ENCODE measurements at regions not wholly inside any gene's neighbourhood (a gene's known extent, or its start where the extent isn't known, plus 50 kb on each side); places are given as distances from the start of the nearest gene placed in this dataset.
"Not testable (repeated sequence)": the region's sequence is repeated elsewhere in the genome, so short reads cannot be mapped to it uniquely, and the experiment has no call there.

GRCh38 chr17:13833921-13834320, 232.2 kb upstream of the HS3ST3A1 start:
- H3K27me3 Mint-ChIP-seq: peaks cover 0 to 2% of the 10 kb centered on the region in 2 donors
- no peak overlapping the region for H3K4me3 ChIP-seq (ENCODE audit: low read length)
- POLR2A ChIA-PET: no interaction called here
- H3K36me3 Mint-ChIP-seq: peaks cover 0 to 10% (median 4%) of the 10 kb centered on the region in 3 donors
- no peak overlapping the region for H3K4me3 Mint-ChIP-seq
- H3K9me3 ChIP-seq (ENCODE audit: low read length): no peaks in the 10 kb centered on the region
- H3K4me1 Mint-ChIP-seq: no peaks in the 10 kb centered on the region
- CTCF ChIA-PET: no interaction called here
- H3K27me3 ChIP-seq (ENCODE audit: insufficient read depth, low read length, poor library complexity, severe bottlenecking): no peaks in the 10 kb centered on the region
- H3K9me3 Mint-ChIP-seq: no peaks in the 10 kb centered on the region
- no peak overlapping the region for H3K27ac ChIP-seq (ENCODE audit: low read depth, low read length)
- no peak for DNase-seq
- no peak overlapping the region for H3K27ac Mint-ChIP-seq
- H3K4me1 ChIP-seq (ENCODE audit: insufficient read depth, low read length): no peaks in the 10 kb centered on the region
- no peaks in the 10 kb centered on the region for H3K36me3 ChIP-seq (ENCODE audit: insufficient read depth, low read length)

DNA sequence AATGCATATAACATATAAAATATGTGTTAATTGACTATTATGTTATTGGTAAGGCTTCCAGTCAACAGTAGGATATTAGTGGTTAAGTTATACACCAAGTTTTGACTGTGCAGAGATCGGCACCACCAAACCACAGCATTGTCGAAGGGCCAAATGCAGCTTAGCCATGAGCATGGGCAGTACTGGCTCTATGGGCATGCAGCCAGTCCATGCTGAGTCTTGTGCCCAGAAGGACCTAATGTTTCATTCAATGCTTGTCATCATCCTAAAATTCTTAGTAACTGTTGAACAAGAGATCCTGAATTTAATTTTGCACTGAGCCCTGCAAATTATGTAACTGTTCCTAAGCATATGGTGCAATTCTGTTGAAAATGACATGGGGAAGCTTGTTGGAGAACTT, 233.4 kb upstream of the HS3ST3A1 start:
- no peaks in the 10 kb centered on the region for H3K4me1 ChIP-seq (ENCODE audit: insufficient read depth, low read length)
- H3K4me1 Mint-ChIP-seq: no peaks in the 10 kb centered on the region
- POLR2A ChIA-PET: no interaction called here
- H3K9me3 Mint-ChIP-seq: no peaks in the 10 kb centered on the region
- no peak overlapping the region for H3K4me3 ChIP-seq (ENCODE audit: low read length)
- CTCF ChIA-PET: no interaction called here
- H3K4me3 Mint-ChIP-seq: no peak overlapping the region
- H3K36me3 ChIP-seq (ENCODE audit: insufficient read depth, low read length): no peaks in the 10 kb centered on the region
- H3K9me3 ChIP-seq (ENCODE audit: low read length): no peaks in the 10 kb centered on the region
- H3K36me3 Mint-ChIP-seq: peaks cover 0 to 10% (median 4%) of the 10 kb centered on the region in 3 donors
- peaks cover 0 to 2% of the 10 kb centered on the region in 2 donors for H3K27me3 Mint-ChIP-seq
- no peaks in the 10 kb centered on the region for H3K27me3 ChIP-seq (ENCODE audit: insufficient read depth, low read length, poor library complexity, severe bottlenecking)
- H3K27ac ChIP-seq (ENCODE audit: low read depth, low read length): no peak overlapping the region
- DNase-seq: no peak
- no peak overlapping the region for H3K27ac Mint-ChIP-seq

DNA sequence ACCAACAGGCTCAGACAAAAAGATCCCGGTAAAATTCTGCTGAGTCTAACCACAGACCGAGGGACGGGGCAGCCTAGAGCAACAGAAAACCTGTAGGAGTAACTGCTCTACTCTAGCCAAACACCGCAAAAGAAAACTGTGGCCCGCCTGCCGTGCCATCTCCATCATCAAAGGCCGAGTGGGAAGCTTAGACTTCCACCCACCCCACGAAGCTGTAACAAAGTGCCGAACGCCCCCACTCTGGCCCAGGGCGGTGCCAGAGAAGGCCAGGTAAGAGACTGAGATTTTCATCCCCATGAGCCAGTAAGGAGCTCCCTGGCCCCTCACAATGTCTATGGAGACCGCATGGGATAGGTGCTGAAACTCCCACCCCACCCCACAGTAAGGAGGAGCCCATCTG, 231.9 kb upstream of the COX10 start:
- no peak overlapping the region for H3K27ac Mint-ChIP-seq
- H3K4me1 Mint-ChIP-seq: no peaks in the 10 kb centered on the region
- H3K4me3 Mint-ChIP-seq: no peak overlapping the region
- no peak overlapping the region for H3K27ac ChIP-seq (ENCODE audit: low read depth, low read length)
- no peak overlapping the region for H3K4me3 ChIP-seq (ENCODE audit: low read length)
- CTCF ChIA-PET: no interaction called here
- POLR2A ChIA-PET: no interaction called here
- H3K9me3 Mint-ChIP-seq: no peaks in the 10 kb centered on the region
- DNase-seq: no peak
- no peaks in the 10 kb centered on the region for H3K9me3 ChIP-seq (ENCODE audit: low read length)
- H3K36me3 Mint-ChIP-seq: peaks cover 0 to 4% (median 1%) of the 10 kb centered on the region in 3 donors
- no peaks in the 10 kb centered on the region for H3K36me3 ChIP-seq (ENCODE audit: insufficient read depth, low read length)
- no peaks in the 10 kb centered on the region for H3K27me3 Mint-ChIP-seq
- no peaks in the 10 kb centered on the region for H3K4me1 ChIP-seq (ENCODE audit: insufficient read depth, low read length)
- H3K27me3 ChIP-seq (ENCODE audit: insufficient read depth, low read length, poor library complexity, severe bottlenecking): no peaks in the 10 kb centered on the region

GRCh38 chr17:13840254-13840653, 229.1 kb upstream of the COX10 start:
- H3K27ac Mint-ChIP-seq: no peak overlapping the region
- Histone ChIP-seq H3K9me3 (ENCODE audit: low read length) (no peaks in the 10 kb centered on the region), H3K27ac (ENCODE audit: low read depth, low read length) (no peak overlapping the region), H3K4me3 (ENCODE audit: low read length) (no peak overlapping the region), H3K4me1 (ENCODE audit: insufficient read depth, low read length) (no peaks in the 10 kb centered on the region), H3K36me3 (ENCODE audit: insufficient read depth, low read length) (no peaks in the 10 kb centered on the region), H3K27me3 (ENCODE audit: insufficient read depth, low read length, poor library complexity, severe bottlenecking) (no peaks in the 10 kb centered on the region)
- H3K27me3 Mint-ChIP-seq: no peaks in the 10 kb centered on the region
- ChIA-PET POLR2A (no interaction called here), CTCF (no interaction called here)
- no peaks in the 10 kb centered on the region for H3K36me3 Mint-ChIP-seq
- H3K4me3 Mint-ChIP-seq: no peak overlapping the region
- DNase-seq: no peak
- H3K4me1 Mint-ChIP-seq: no peaks in the 10 kb centered on the region
- no peaks in the 10 kb centered on the region for H3K9me3 Mint-ChIP-seq

GRCh38 chr17:13843862-13844635, 225.3 kb upstream of the COX10 start:
- ChIA-PET CTCF (no interaction called here), POLR2A (no interaction called here)
- DNase-seq: no peak
- H3K27ac ChIP-seq (ENCODE audit: low read depth, low read length): no peak overlapping the region
- no peak overlapping the region for H3K4me3 Mint-ChIP-seq
- H3K27me3 Mint-ChIP-seq: no peaks in the 10 kb centered on the region
- H3K36me3 ChIP-seq (ENCODE audit: insufficient read depth, low read length): no peaks in the 10 kb centered on the region
- H3K4me1 Mint-ChIP-seq: no peaks in the 10 kb centered on the region
- H3K27me3 ChIP-seq (ENCODE audit: insufficient read depth, low read length, poor library complexity, severe bottlenecking): no peaks in the 10 kb centered on the region
- H3K27ac Mint-ChIP-seq: peak overlapping the region in 1 of 8 donors; percentile 7
- H3K9me3 Mint-ChIP-seq: peaks cover 0 to 3% (median 0%) of the 10 kb centered on the region in 5 donors
- H3K4me3 ChIP-seq (ENCODE audit: low read length): no peak overlapping the region
- H3K9me3 ChIP-seq (ENCODE audit: low read length): no peaks in the 10 kb centered on the region
- peaks cover 0 to 5% (median 0%) of the 10 kb centered on the region in 3 donors for H3K36me3 Mint-ChIP-seq
- no peaks in the 10 kb centered on the region for H3K4me1 ChIP-seq (ENCODE audit: insufficient read depth, low read length)

DNA sequence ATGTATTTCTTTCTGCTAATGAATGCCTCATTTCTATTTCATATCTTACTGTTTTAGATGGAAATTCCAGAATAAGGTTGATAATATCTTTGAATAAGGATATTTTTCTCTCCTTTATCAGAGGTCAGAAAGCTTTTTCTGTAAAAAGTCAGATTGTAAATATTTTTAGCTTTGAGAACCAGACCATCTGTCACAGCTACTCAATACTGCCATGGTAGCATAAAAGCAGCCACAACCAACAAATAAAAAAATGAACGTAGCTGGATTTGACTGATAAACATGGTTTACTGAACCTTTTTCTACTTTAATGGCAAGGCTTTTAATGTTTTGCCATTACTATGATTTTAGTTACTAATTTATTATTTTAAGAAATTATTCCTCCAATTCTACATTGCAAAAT, 217.4 kb upstream of the COX10 start:
- CTCF ChIA-PET: no interaction called here
- DNase-seq: no peak
- peaks cover 2 to 12% (median 4%) of the 10 kb centered on the region in 5 donors for H3K9me3 Mint-ChIP-seq
- H3K27me3 Mint-ChIP-seq: no peaks in the 10 kb centered on the region
- H3K4me3 ChIP-seq (ENCODE audit: low read length): no peak overlapping the region
- no peak overlapping the region for H3K27ac Mint-ChIP-seq
- H3K27ac ChIP-seq (ENCODE audit: low read depth, low read length): no peak overlapping the region
- H3K27me3 ChIP-seq (ENCODE audit: insufficient read depth, low read length, poor library complexity, severe bottlenecking): no peaks in the 10 kb centered on the region
- POLR2A ChIA-PET: no interaction called here
- H3K4me1 ChIP-seq (ENCODE audit: insufficient read depth, low read length): no peaks in the 10 kb centered on the region
- H3K4me1 Mint-ChIP-seq: no peaks in the 10 kb centered on the region
- H3K36me3 Mint-ChIP-seq: peaks cover 0 to 18% (median 10%) of the 10 kb centered on the region in 3 donors
- no peak overlapping the region for H3K4me3 Mint-ChIP-seq
- no peaks in the 10 kb centered on the region for H3K9me3 ChIP-seq (ENCODE audit: low read length)
- H3K36me3 ChIP-seq (ENCODE audit: insufficient read depth, low read length): no peaks in the 10 kb centered on the region

- H3K27ac Mint-ChIP-seq; H3K4me1 ChIP-seq (ENCODE audit: insufficient read depth, low read length); H3K4me1 Mint-ChIP-seq; H3K9me3 ChIP-seq (ENCODE audit: low read length); H3K4me3 Mint-ChIP-seq; H3K27me3 Mint-ChIP-seq; CTCF ChIA-PET; H3K27me3 ChIP-seq (ENCODE audit: insufficient read depth, low read length, poor library complexity, severe bottlenecking); POLR2A ChIA-PET; H3K36me3 ChIP-seq (ENCODE audit: insufficient read depth, low read length); H3K27ac ChIP-seq (ENCODE audit: low read depth, low read length); DNase-seq; H3K4me3 ChIP-seq (ENCODE audit: low read length): not testable (repeated sequence)
- Mint-ChIP-seq H3K36me3 (peaks cover 0 to 35% (median 14%) of the 10 kb centered on the region in 3 donors), H3K9me3 (peaks cover 2 to 20% (median 15%) of the 10 kb centered on the region in 5 donors)
These were observed 213.6 kb upstream of the COX10 start for GRCh38 chr17:13855730-13856129.

DNA sequence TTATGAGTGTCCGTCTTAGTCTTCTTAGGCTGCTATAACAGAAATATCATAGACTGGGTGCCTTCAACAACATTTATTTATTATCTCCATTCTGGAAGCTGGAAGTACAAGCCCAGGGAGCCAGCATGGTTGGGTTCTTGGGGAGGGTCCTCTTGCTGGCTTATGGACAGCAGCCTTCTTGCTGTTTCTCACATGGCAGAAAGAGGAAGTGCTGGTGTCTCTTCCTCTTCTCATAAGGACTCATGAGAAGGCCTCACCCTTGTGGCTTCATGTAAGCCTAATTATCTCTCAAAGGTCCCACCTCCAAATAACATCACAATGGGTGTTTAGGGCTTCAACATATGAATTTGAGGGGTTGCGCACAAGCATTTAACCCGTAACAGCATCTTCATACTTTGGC, 207.0 kb upstream of the COX10 start:
- H3K4me3 Mint-ChIP-seq: no peak overlapping the region
- H3K27ac ChIP-seq (ENCODE audit: low read depth, low read length): no peak overlapping the region
- no peak overlapping the region for H3K4me3 ChIP-seq (ENCODE audit: low read length)
- peaks cover 0 to 6% of the 10 kb centered on the region in 2 donors for H3K27me3 Mint-ChIP-seq
- DNase-seq: no peak
- H3K9me3 Mint-ChIP-seq: peaks cover 0 to 10% (median 7%) of the 10 kb centered on the region in 5 donors
- no peak overlapping the region for H3K27ac Mint-ChIP-seq
- POLR2A ChIA-PET: no interaction called here
- no peaks in the 10 kb centered on the region for H3K4me1 ChIP-seq (ENCODE audit: insufficient read depth, low read length)
- no peaks in the 10 kb centered on the region for H3K9me3 ChIP-seq (ENCODE audit: low read length)
- no peaks in the 10 kb centered on the region for H3K27me3 ChIP-seq (ENCODE audit: insufficient read depth, low read length, poor library complexity, severe bottlenecking)
- H3K4me1 Mint-ChIP-seq: peaks cover 0 to 2% (median 0%) of the 10 kb centered on the region in 3 donors
- no peaks in the 10 kb centered on the region for H3K36me3 ChIP-seq (ENCODE audit: insufficient read depth, low read length)
- H3K36me3 Mint-ChIP-seq: peaks cover 0 to 32% (median 4%) of the 10 kb centered on the region in 3 donors
- CTCF ChIA-PET: no interaction called here
